Liver (tissue), 8 donors: ENCODE measurements at regions not wholly inside any gene's neighbourhood (a gene's known extent, or its start where the extent isn't known, plus 50 kb on each side); places are given as distances from the start of the nearest gene placed in this dataset.

ENCODE experiments used
- DNase-seq: peaks from one replicate; pipeline ENCODE4 v3.0.0-alpha.2; 2017; ENCODE audit warnings: low spot score
- H3K27ac ChIP-seq, 2 donors: one replicate each; pipeline ENCODE4 v1.7.0; 2013; ENCODE audit warnings: inconsistent platforms in 2 of 2, low read length in 2 of 2, control low read depth in 1 of 2, low read depth in 1 of 2, mild to moderate bottlenecking in 1 of 2
- H3K27me3 ChIP-seq, 4 donors: one replicate each; pipeline versions ENCODE4 v1.6.1 to v1.7.0; 2013; ENCODE audit warnings: low read length in 3 of 4, inconsistent platforms in 1 of 4, mild to moderate bottlenecking in 1 of 4, moderate library complexity in 1 of 4; ENCODE audit not compliant: control insufficient read depth in 4 of 4, insufficient read depth in 4 of 4
- H3K36me3 ChIP-seq, 4 donors: one replicate each; pipeline versions ENCODE4 v1.6.1 to v1.7.0; 2013; ENCODE audit warnings: low read length in 3 of 4, mild to moderate bottlenecking in 3 of 4, low read depth in 1 of 4, moderate library complexity in 1 of 4; ENCODE audit not compliant: control insufficient read depth in 4 of 4, insufficient read depth in 3 of 4
- H3K4me1 ChIP-seq, 4 donors: one replicate each; pipeline versions ENCODE4 v1.6.1 to v1.7.0; 2013; ENCODE audit warnings: low read length in 3 of 4, mild to moderate bottlenecking in 3 of 4, moderate library complexity in 1 of 4; ENCODE audit not compliant: control insufficient read depth in 4 of 4, insufficient read depth in 4 of 4
- H3K4me3 ChIP-seq, 3 donors: one replicate each; pipeline versions ENCODE4 v1.6.1 to v1.7.0; 2013; ENCODE audit warnings: low read length in 3 of 3, control low read depth in 1 of 3, low read depth in 1 of 3, mild to moderate bottlenecking in 1 of 3
- H3K9ac ChIP-seq, 2 donors: one replicate each; pipeline ENCODE4 v1.7.0; 2013; ENCODE audit warnings: low read length in 2 of 2, mild to moderate bottlenecking in 2 of 2, moderate library complexity in 2 of 2, control low read depth in 1 of 2, low read depth in 1 of 2
- H3K9me3 ChIP-seq, 4 donors: one replicate each; pipeline versions ENCODE4 v1.6.1 to v1.7.0; 2013; ENCODE audit warnings: low read length in 3 of 4; ENCODE audit not compliant: control insufficient read depth in 4 of 4
- CTCF ChIP-seq: fragments of 150-350 bp; IDR thresholded peaks from 2 replicates; pipeline ENCODE4 v1.5.1; 2017; ENCODE audit warnings: improper control_type of control experiment, low read depth, low read length; ENCODE audit not compliant: missing input control
- EGR1 ChIP-seq, 2 donors: IDR thresholded peaks; 2 replicates each; pipeline ENCODE4 v1.6.1; 2016 to 2018; ENCODE audit warnings: antibody characterized with exemption in 2 of 2, low read depth in 2 of 2
- FOXA1 ChIP-seq: IDR thresholded peaks from 2 replicates; pipeline ENCODE4 v1.6.1; 2016; ENCODE audit warnings: antibody characterized with exemption
- FOXA2 ChIP-seq: IDR thresholded peaks from 2 replicates; pipeline ENCODE4 v1.6.1; 2016; ENCODE audit warnings: antibody characterized with exemption
- GABPA ChIP-seq, 2 donors: IDR thresholded peaks in 1 of 2; conservative IDR thresholded peaks in 1 of 2; 2 replicates each; pipeline ENCODE4 v1.6.1; 2016; ENCODE audit warnings: antibody characterized with exemption in 2 of 2, mild to moderate bottlenecking in 1 of 2, moderate library complexity in 1 of 2
- HNF4A ChIP-seq, 2 donors: conservative IDR thresholded peaks; 2 replicates each; pipeline ENCODE4 v1.6.1; 2016; ENCODE audit warnings: antibody characterized with exemption in 2 of 2, mild to moderate bottlenecking in 2 of 2
- HNF4G ChIP-seq: IDR thresholded peaks from 2 replicates; pipeline ENCODE4 v1.6.1; 2016; ENCODE audit warnings: antibody characterized with exemption
- JUND ChIP-seq, 2 donors: IDR thresholded peaks; 2 replicates each; pipeline ENCODE4 v1.6.1; 2016; ENCODE audit warnings: antibody characterized with exemption in 2 of 2
- MAX ChIP-seq: IDR thresholded peaks from 2 replicates; pipeline ENCODE4 v1.6.1; 2016; ENCODE audit warnings: antibody characterized with exemption
- NR2F2 ChIP-seq: IDR thresholded peaks from 2 replicates; pipeline ENCODE4 v1.6.1; 2016; ENCODE audit warnings: antibody characterized with exemption
- REST ChIP-seq: IDR thresholded peaks from 2 replicates; pipeline ENCODE4 v1.6.1; 2016; ENCODE audit warnings: antibody characterized with exemption, mild to moderate bottlenecking
- RXRA ChIP-seq, 2 donors: IDR thresholded peaks; 2 replicates each; pipeline ENCODE4 v1.6.1; 2017 to 2018; ENCODE audit warnings: antibody characterized with exemption in 2 of 2, mild to moderate bottlenecking in 1 of 2
- SP1 ChIP-seq: IDR thresholded peaks from 2 replicates; pipeline ENCODE4 v1.6.1; 2018; ENCODE audit warnings: antibody characterized with exemption, mild to moderate bottlenecking
- TAF1 ChIP-seq: conservative IDR thresholded peaks from 2 replicates; pipeline ENCODE4 v1.6.1; 2016; ENCODE audit warnings: antibody characterized with exemption, mild to moderate bottlenecking
- YY1 ChIP-seq: IDR thresholded peaks from 2 replicates; pipeline ENCODE4 v1.6.1; 2016; ENCODE audit warnings: antibody characterized with exemption, mild to moderate bottlenecking
- whole genome bisulfite sequencing: extraction: QIAGEN DNeasy Blood & Tissue Kit; methylation state at CpG from one replicate; pipeline ENCODE4 v1.1.7; 2013; 5-methylcytosine and 5-hydroxymethylcytosine counted together
- TF ChIP-seq, protein P1 (sequence below): IDR thresholded peaks from 2 replicates; pipeline ENCODE4 v1.6.1; 2016; ENCODE audit warnings: antibody characterized with exemption
- TF ChIP-seq, protein P2 (sequence below): IDR thresholded peaks from 2 replicates; pipeline ENCODE4 v1.6.1; 2016; ENCODE audit warnings: antibody characterized with exemption
- donor health status: healthy.
- donor health status: healthy.
- donor health status: healthy.
- donor health status: healthy.
- donor health status: healthy.

- 88% methylated on average over 5 of the region's 5 CpGs for WGBS
- Histone ChIP-seq H3K4me1 (no peaks in the 10 kb centered on the region), H3K4me3 (no peak overlapping the region), H3K9me3 (no peaks in the 10 kb centered on the region), H3K27ac (no peak overlapping the region), H3K9ac (no peak overlapping the region), H3K36me3 (no peaks in the 10 kb centered on the region), H3K27me3 (no peaks in the 10 kb centered on the region)
- no peak for TF ChIP-seq CTCF
- TF ChIP-seq TAF1, result no peak
- TF ChIP-seq HNF4A (conservative IDR thresholded peaks at IDR 0.05), result no peak
- no peak for TF ChIP-seq EGR1 (IDR thresholded peaks at IDR 0.05; ENCODE audit: low read depth in 2 of 2)
- TF ChIP-seq JUND (IDR thresholded peaks at IDR 0.05), result no peak
- DNase-seq, result no peak
These were observed 114.4 kb upstream of the GLI3 start for GRCh38 chr7:42351316-42351935.

DNA sequence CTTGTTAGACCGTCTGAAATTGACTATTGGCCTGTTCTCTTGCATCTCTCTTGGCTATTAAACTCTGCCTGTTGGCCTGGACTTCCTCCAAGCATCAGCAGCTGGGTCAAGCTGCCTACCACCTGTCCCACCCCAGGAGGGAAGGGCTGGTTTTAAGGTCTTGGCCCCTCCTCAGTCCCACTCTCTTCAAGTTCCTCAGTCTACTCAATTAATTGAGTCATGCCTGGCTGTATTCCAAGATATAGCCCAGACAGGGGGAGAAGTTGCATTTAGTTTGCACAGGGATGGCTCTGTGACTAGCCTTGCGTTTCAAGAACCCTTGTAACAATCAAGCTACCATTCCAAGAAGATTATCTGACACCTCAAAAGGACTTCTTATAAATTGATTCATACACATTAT lies 113.8 kb upstream of the GLI3 start:
- TF ChIP-seq GABPA (IDR thresholded peaks at IDR 0.05 in 1 of 2, conservative IDR thresholded peaks at IDR 0.05 in 1 of 2) (no peak), HNF4G (no peak), FOXA1 (no peak), TAF1 (no peak), FOXA2 (no peak), HNF4A (conservative IDR thresholded peaks at IDR 0.05) (no peak), SP1 (no peak), CTCF (no peak), REST (no peak), JUND (IDR thresholded peaks at IDR 0.05) (no peak), MAX (no peak), YY1 (no peak), NR2F2 (no peak), RXRA (IDR thresholded peaks at IDR 0.05) (no peak), EGR1 (IDR thresholded peaks at IDR 0.05; ENCODE audit: low read depth in 2 of 2) (no peak)
- TF ChIP-seq, protein P1, sequence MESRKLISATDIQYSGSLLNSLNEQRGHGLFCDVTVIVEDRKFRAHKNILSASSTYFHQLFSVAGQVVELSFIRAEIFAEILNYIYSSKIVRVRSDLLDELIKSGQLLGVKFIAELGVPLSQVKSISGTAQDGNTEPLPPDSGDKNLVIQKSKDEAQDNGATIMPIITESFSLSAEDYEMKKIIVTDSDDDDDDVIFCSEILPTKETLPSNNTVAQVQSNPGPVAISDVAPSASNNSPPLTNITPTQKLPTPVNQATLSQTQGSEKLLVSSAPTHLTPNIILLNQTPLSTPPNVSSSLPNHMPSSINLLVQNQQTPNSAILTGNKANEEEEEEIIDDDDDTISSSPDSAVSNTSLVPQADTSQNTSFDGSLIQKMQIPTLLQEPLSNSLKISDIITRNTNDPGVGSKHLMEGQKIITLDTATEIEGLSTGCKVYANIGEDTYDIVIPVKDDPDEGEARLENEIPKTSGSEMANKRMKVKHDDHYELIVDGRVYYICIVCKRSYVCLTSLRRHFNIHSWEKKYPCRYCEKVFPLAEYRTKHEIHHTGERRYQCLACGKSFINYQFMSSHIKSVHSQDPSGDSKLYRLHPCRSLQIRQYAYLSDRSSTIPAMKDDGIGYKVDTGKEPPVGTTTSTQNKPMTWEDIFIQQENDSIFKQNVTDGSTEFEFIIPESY, result no peak
- TF ChIP-seq, protein P2, sequence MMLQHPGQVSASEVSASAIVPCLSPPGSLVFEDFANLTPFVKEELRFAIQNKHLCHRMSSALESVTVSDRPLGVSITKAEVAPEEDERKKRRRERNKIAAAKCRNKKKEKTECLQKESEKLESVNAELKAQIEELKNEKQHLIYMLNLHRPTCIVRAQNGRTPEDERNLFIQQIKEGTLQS, result no peak
- Histone ChIP-seq H3K36me3 (no peaks in the 10 kb centered on the region), H3K4me3 (no peak overlapping the region), H3K27me3 (no peaks in the 10 kb centered on the region), H3K9me3 (no peaks in the 10 kb centered on the region), H3K4me1 (no peaks in the 10 kb centered on the region), H3K27ac (no peak overlapping the region), H3K9ac (no peak overlapping the region)
- WGBS, result 74% methylated on average over 2 of the region's 2 CpGs
- DNase-seq, result no peak
